ENCODE measurements at regions not wholly inside any gene's neighbourhood (a gene's known extent, or its start where the extent isn't known, plus 50 kb on each side); places are given as distances from the start of the nearest gene placed in this dataset.

DNA sequence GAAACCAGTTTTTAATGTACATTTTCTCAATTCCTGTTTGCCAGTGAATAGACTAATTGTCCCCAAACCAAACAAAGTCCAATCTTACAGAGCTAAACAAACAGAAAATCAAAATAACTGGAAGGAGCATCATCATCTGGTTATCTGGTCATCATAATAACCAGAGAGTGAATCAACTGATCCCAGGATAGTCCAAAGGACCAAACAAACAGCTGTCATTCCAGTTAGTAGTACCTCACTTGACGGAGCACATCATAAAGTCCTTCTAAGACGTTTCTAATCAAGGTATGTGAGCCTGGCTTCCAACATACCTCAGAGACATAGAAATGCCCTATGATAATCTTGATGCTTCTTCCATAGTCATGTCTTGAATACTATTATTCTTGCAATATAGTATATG, 240.5 kb downstream of the LTN1 start:
- no peak for TF ChIP-seq POLR2A (IDR thresholded peaks at IDR 0.05)
- TF ChIP-seq, protein P1, sequence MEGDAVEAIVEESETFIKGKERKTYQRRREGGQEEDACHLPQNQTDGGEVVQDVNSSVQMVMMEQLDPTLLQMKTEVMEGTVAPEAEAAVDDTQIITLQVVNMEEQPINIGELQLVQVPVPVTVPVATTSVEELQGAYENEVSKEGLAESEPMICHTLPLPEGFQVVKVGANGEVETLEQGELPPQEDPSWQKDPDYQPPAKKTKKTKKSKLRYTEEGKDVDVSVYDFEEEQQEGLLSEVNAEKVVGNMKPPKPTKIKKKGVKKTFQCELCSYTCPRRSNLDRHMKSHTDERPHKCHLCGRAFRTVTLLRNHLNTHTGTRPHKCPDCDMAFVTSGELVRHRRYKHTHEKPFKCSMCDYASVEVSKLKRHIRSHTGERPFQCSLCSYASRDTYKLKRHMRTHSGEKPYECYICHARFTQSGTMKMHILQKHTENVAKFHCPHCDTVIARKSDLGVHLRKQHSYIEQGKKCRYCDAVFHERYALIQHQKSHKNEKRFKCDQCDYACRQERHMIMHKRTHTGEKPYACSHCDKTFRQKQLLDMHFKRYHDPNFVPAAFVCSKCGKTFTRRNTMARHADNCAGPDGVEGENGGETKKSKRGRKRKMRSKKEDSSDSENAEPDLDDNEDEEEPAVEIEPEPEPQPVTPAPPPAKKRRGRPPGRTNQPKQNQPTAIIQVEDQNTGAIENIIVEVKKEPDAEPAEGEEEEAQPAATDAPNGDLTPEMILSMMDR (IDR thresholded peaks at IDR 0.05), result no peak
